Activated CD8-positive, alpha-beta T cell treated with anti-CD3 and anti-CD28 coated beads for 36 hours (primary cell): ENCODE measurements at regions not wholly inside any gene's neighbourhood (a gene's known extent, or its start where the extent isn't known, plus 50 kb on each side); places are given as distances from the start of the nearest gene placed in this dataset.

Experiments used
- ATAC-seq: fragments of 200-7000 bp; cut with Tn5 transposase; one replicate; pipeline ENCODE4 v1.10.0; 2021; ENCODE audit warnings: mild to moderate bottlenecking, moderate library complexity
- CTCF ChIA-PET: fragments of 350-600 bp; sonication (Branson Sonifier 250); formaldehyde crosslinking; loops from one replicate; lab custom pipeline; 2021; ENCODE audit warnings: antibody characterized with exemption; lab: Charles Lee
- POLR2A ChIA-PET: fragments of 350-600 bp; sonication (Branson Sonifier 250); formaldehyde crosslinking; loops from one replicate; lab custom pipeline; 2021; ENCODE audit warnings: antibody characterized with exemption; lab: Charles Lee
- DNase-seq: peaks from one replicate; pipeline ENCODE4 v3.0.0-alpha.2; 2020
- H3K27ac Mint-ChIP-seq: one replicate; pipeline ENCODE4 v1.8.0; 2021; ENCODE audit warnings: mild to moderate bottlenecking, mixed read lengths
- H3K27me3 Mint-ChIP-seq: one replicate; pipeline ENCODE4 v1.8.0; 2021; ENCODE audit warnings: mixed read lengths
- H3K36me3 Mint-ChIP-seq: one replicate; pipeline ENCODE4 v1.8.0; 2021; ENCODE audit warnings: low read depth, mixed read lengths
- H3K4me1 Mint-ChIP-seq: one replicate; pipeline ENCODE4 v1.8.0; 2021; ENCODE audit warnings: low read depth, mixed read lengths
- H3K4me3 Mint-ChIP-seq: one replicate; pipeline ENCODE4 v1.8.0; 2021; ENCODE audit warnings: mild to moderate bottlenecking, moderate library complexity, mixed read lengths
- H3K9me3 Mint-ChIP-seq: one replicate; pipeline ENCODE4 v1.8.0; 2021; ENCODE audit warnings: mixed read lengths
- CTCF ChIP-seq: fragments of 200-600 bp; IDR thresholded peaks from one replicate; pipeline ENCODE4 v1.8.0; 2022; ENCODE audit warnings: antibody characterized with exemption, mild to moderate bottlenecking
- intact Hi-C: fragments of 100-400 bp; cut with micrococcal nuclease; formaldehyde crosslinking; loops from one replicate; pipeline ENCODE4 v1.10.0; 2022

GRCh38 chr3:20405231-20405630, 219.2 kb upstream of the SGO1 start:
- ChIA-PET POLR2A (interaction anchor here (0.6 kb wide), 1 partner anchor 8 kb away, joined by 3 read pairs; no protein-coding TSS in a partner anchor), CTCF (no interaction called here)
- Mint-ChIP-seq H3K36me3 (no peaks in the 10 kb centered on the region), H3K4me1 (no peaks in the 10 kb centered on the region), H3K27me3 (no peaks in the 10 kb centered on the region), H3K9me3 (no peaks in the 10 kb centered on the region), H3K4me3 (no peak overlapping the region), H3K27ac (no peak overlapping the region)
- DNase-seq (no peak), ATAC-seq (no peak)
- intact Hi-C loops, result no loop called here
- no peak for TF ChIP-seq CTCF

GRCh38 chr3:20404741-20405100, 218.7 kb upstream of the SGO1 start:
- Mint-ChIP-seq H3K36me3 (no peaks in the 10 kb centered on the region), H3K4me3 (no peak overlapping the region), H3K27ac (no peak overlapping the region), H3K4me1 (no peaks in the 10 kb centered on the region), H3K27me3 (no peaks in the 10 kb centered on the region), H3K9me3 (no peaks in the 10 kb centered on the region)
- ChIA-PET CTCF (no interaction called here), POLR2A (interaction anchor here (0.6 kb wide), 1 partner anchor 8 kb away, joined by 3 read pairs; no protein-coding TSS in a partner anchor)
- ATAC-seq (no peak), DNase-seq (no peak)
- no peak for TF ChIP-seq CTCF
- intact Hi-C loops, result no loop called here

- TF ChIP-seq CTCF, result no peak
- POLR2A ChIA-PET, result no interaction called here
- intact Hi-C loops, result no loop called here
- CTCF ChIA-PET, result interaction anchor here (0.6 kb wide), 1 partner anchor 8 kb away, joined by 3 read pairs; no protein-coding TSS in a partner anchor
- Mint-ChIP-seq H3K9me3 (no peaks in the 10 kb centered on the region), H3K27ac (no peak overlapping the region), H3K27me3 (no peaks in the 10 kb centered on the region), H3K4me3 (no peak overlapping the region), H3K36me3 (no peaks in the 10 kb centered on the region), H3K4me1 (no peaks in the 10 kb centered on the region)
- no peak for ATAC-seq
- no peak for DNase-seq
Observed at GRCh38 chr3:20403986-20404740, 218.2 kb upstream of the SGO1 start.

GRCh38 chr3:20401253-20401652, 215.2 kb upstream of the SGO1 start:
- H3K4me3 Mint-ChIP-seq, result no peak overlapping the region
- no peaks in the 10 kb centered on the region for H3K36me3 Mint-ChIP-seq
- ATAC-seq, result no peak
- no peaks in the 10 kb centered on the region for H3K27me3 Mint-ChIP-seq
- no peak for DNase-seq
- CTCF ChIA-PET, result no interaction called here
- no peaks in the 10 kb centered on the region for H3K4me1 Mint-ChIP-seq
- POLR2A ChIA-PET, result interaction anchor here (0.7 kb wide), 1 partner anchor 290 kb away, joined by 3 read pairs; no protein-coding TSS in a partner anchor
- no peak overlapping the region for H3K27ac Mint-ChIP-seq
- TF ChIP-seq CTCF, result no peak
- intact Hi-C loops, result no loop called here
- H3K9me3 Mint-ChIP-seq, result no peaks in the 10 kb centered on the region

GRCh38 chr3:20400686-20401085, 214.7 kb upstream of the SGO1 start:
- Mint-ChIP-seq H3K27me3 (no peaks in the 10 kb centered on the region), H3K27ac (no peak overlapping the region), H3K4me3 (no peak overlapping the region), H3K4me1 (no peaks in the 10 kb centered on the region), H3K36me3 (no peaks in the 10 kb centered on the region), H3K9me3 (no peaks in the 10 kb centered on the region)
- CTCF ChIA-PET, result no interaction called here
- DNase-seq (no peak), ATAC-seq (no peak)
- intact Hi-C loops, result no loop called here
- no peak for TF ChIP-seq CTCF
- POLR2A ChIA-PET, result interaction anchor here (0.7 kb wide), 1 partner anchor 291 kb away, joined by 3 read pairs; no protein-coding TSS in a partner anchor
